ENCODE measurements at regions not wholly inside any gene's neighbourhood (a gene's known extent, or its start where the extent isn't known, plus 50 kb on each side); places are given as distances from the start of the nearest gene placed in this dataset.

DNA sequence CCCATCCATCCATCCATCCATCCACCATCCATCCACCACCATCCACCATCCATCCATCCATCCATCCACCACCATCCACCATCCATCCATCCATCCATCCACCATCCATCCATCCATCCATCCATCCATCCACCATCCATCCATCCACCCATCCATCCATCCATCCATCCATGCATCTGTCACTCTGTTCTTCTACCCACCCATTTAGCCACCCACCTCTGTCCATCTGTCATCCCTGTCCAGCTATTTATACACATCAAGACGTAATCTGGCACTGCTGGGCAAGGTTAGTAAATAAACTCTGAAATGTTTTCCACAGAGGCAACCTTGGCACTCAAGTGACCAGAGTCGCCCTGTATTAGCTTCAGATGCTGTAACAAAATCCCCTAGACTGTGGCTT is 120.9 kb downstream of the RTP5 start:
- TF ChIP-seq CTCF (IDR thresholded peaks at IDR 0.05; ENCODE audit: low read depth, low read length): no peak
- H3K36me3 ChIP-seq: no peaks in the 10 kb centered on the region
- H3K27me3 ChIP-seq: no peaks in the 10 kb centered on the region

GRCh38 chr2:241991299-241991698 is 121.8 kb downstream of the RTP5 start:
- DNase-seq (ENCODE audit: low read depth in 1 of 2, low spot score in 1 of 2): no peak
- H3K36me3 ChIP-seq: no peaks in the 10 kb centered on the region
- H3K9me3 ChIP-seq (ENCODE audit: low read depth): no peaks in the 10 kb centered on the region
- H3K4me1 ChIP-seq (ENCODE audit: low read depth): no peaks in the 10 kb centered on the region
- H3K4me3 ChIP-seq: no peak overlapping the region
- H3K27ac ChIP-seq: no peak overlapping the region
- TF ChIP-seq CTCF (IDR thresholded peaks at IDR 0.05; ENCODE audit: low read depth, low read length): no peak
- no peaks in the 10 kb centered on the region for H3K27me3 ChIP-seq

More for the DNA sequence above, 120.9 kb downstream of the RTP5 start:
- H3K9me3 ChIP-seq (ENCODE audit: low read depth): no peaks in the 10 kb centered on the region
- no peaks in the 10 kb centered on the region for H3K4me1 ChIP-seq (ENCODE audit: low read depth)
- H3K4me3 ChIP-seq: no peak overlapping the region
- no peak for DNase-seq (ENCODE audit: low read depth in 1 of 2, low spot score in 1 of 2)
- H3K27ac ChIP-seq: no peak overlapping the region

- H3K4me1 ChIP-seq (ENCODE audit: low read depth): no peaks in the 10 kb centered on the region
- no peak overlapping the region for H3K27ac ChIP-seq
- no peaks in the 10 kb centered on the region for H3K27me3 ChIP-seq
- H3K36me3 ChIP-seq: no peaks in the 10 kb centered on the region
- TF ChIP-seq CTCF (IDR thresholded peaks at IDR 0.05; ENCODE audit: low read depth, low read length): no peak
- no peak overlapping the region for H3K4me3 ChIP-seq
- no peaks in the 10 kb centered on the region for H3K9me3 ChIP-seq (ENCODE audit: low read depth)
- no peak for DNase-seq (ENCODE audit: low read depth in 1 of 2, low spot score in 1 of 2)
These were observed 123.2 kb downstream of the RTP5 start for GRCh38 chr2:241992753-241993152.

- TF ChIP-seq CTCF (IDR thresholded peaks at IDR 0.05; ENCODE audit: low read depth, low read length): no peak
- H3K36me3 ChIP-seq: no peaks in the 10 kb centered on the region
- no peaks in the 10 kb centered on the region for H3K9me3 ChIP-seq (ENCODE audit: low read depth)
- no peak for DNase-seq (ENCODE audit: low read depth in 1 of 2, low spot score in 1 of 2)
- no peak overlapping the region for H3K27ac ChIP-seq
- no peaks in the 10 kb centered on the region for H3K27me3 ChIP-seq
- no peak overlapping the region for H3K4me3 ChIP-seq
- no peaks in the 10 kb centered on the region for H3K4me1 ChIP-seq (ENCODE audit: low read depth)
These were observed 124.0 kb downstream of the RTP5 start for GRCh38 chr2:241993386-241994005.

- no peaks in the 10 kb centered on the region for H3K4me1 ChIP-seq (ENCODE audit: low read depth)
- no peaks in the 10 kb centered on the region for H3K27me3 ChIP-seq
- H3K27ac ChIP-seq: no peak overlapping the region
- no peak overlapping the region for H3K4me3 ChIP-seq
- no peak for DNase-seq (ENCODE audit: low read depth in 1 of 2, low spot score in 1 of 2)
- no peaks in the 10 kb centered on the region for H3K36me3 ChIP-seq
- no peaks in the 10 kb centered on the region for H3K9me3 ChIP-seq (ENCODE audit: low read depth)
- no peak for TF ChIP-seq CTCF (IDR thresholded peaks at IDR 0.05; ENCODE audit: low read depth, low read length)
These were observed 124.6 kb downstream of the RTP5 start for GRCh38 chr2:241994086-241994485.
